GM18519 (cell line): ENCODE measurements at regions not wholly inside any gene's neighbourhood (a gene's known extent, or its start where the extent isn't known, plus 50 kb on each side); places are given as distances from the start of the nearest gene placed in this dataset.

Source experiments
- ATAC-seq: cut with Tn5 transposase; IDR thresholded peaks from one replicate; pipeline ENCODE4 v1.9.1; 2021; ENCODE audit warnings: mild to moderate bottlenecking, moderate library complexity; ENCODE audit not compliant: unreplicated experiment, low FRiP score

GRCh38 chrX:2608638-2609430 lies 82.3 kb upstream of the CD99 start:
- peak; percentile 87 for ATAC-seq

- ATAC-seq: no peak
These were observed 84.0 kb upstream of the CD99 start for GRCh38 chrX:2607113-2607512.

GRCh38 chrX:2600564-2600963 lies 90.5 kb upstream of the CD99 start:
- ATAC-seq: no peak

GRCh38 chrX:2596555-2597255 lies 94.4 kb upstream of the CD99 start:
- ATAC-seq: no peak

- no peak for ATAC-seq
These were observed 95.0 kb upstream of the CD99 start for GRCh38 chrX:2596045-2596444.

GRCh38 chrX:2595258-2595657 lies 94.5 kb upstream of the DHRSX start:
- no peak for ATAC-seq

GRCh38 chrX:2594491-2594890 lies 93.7 kb upstream of the DHRSX start:
- ATAC-seq: no peak

- ATAC-seq: no peak
These were observed 91.5 kb upstream of the DHRSX start for GRCh38 chrX:2592279-2592678.

- no peak for ATAC-seq
These were observed 88.6 kb upstream of the DHRSX start for GRCh38 chrX:2589186-2590020.

- no peak for ATAC-seq
These were observed 87.3 kb upstream of the DHRSX start for GRCh38 chrX:2588049-2588448.

GRCh38 chrX:2587146-2587545 lies 86.4 kb upstream of the DHRSX start:
- ATAC-seq: no peak

GRCh38 chrX:2585158-2585470 lies 84.3 kb upstream of the DHRSX start:
- ATAC-seq: no peak

GRCh38 chrX:2584251-2585157 lies 83.7 kb upstream of the DHRSX start:
- no peak for ATAC-seq

GRCh38 chrX:2583194-2584162 lies 82.7 kb upstream of the DHRSX start:
- no peak for ATAC-seq

GRCh38 chrX:2582667-2583066 lies 81.9 kb upstream of the DHRSX start:
- no peak for ATAC-seq

- no peak for ATAC-seq
These were observed 80.5 kb upstream of the DHRSX start for GRCh38 chrX:2581296-2581695.

- no peak for ATAC-seq
These were observed 78.1 kb upstream of the DHRSX start for GRCh38 chrX:2578864-2579263.

GRCh38 chrX:2577844-2578466 lies 77.2 kb upstream of the DHRSX start:
- no peak for ATAC-seq

- ATAC-seq: no peak
These were observed 76.0 kb upstream of the DHRSX start for GRCh38 chrX:2576793-2577192.
